K562 (cell line): ENCODE measurements at regions not wholly inside any gene's neighbourhood (a gene's known extent, or its start where the extent isn't known, plus 50 kb on each side); places are given as distances from the start of the nearest gene placed in this dataset.

Experiments used
- CC2D1A ChIP-seq: fragments of 450-650 bp; IDR thresholded peaks from 2 replicates; pipeline ENCODE4 v1.6.1; 2017; ENCODE audit warnings: mild to moderate bottlenecking
- CREM ChIP-seq: IDR thresholded peaks from 2 replicates; pipeline ENCODE4 v1.6.1; 2014; ENCODE audit warnings: antibody characterized with exemption, low read depth
- EZH2 ChIP-seq: IDR thresholded peaks from 2 replicates; pipeline ENCODE4 v1.6.1; 2012; ENCODE audit warnings: low read depth, mild to moderate bottlenecking, inconsistent platforms, low read length, borderline replicate concordance
- KLF10 ChIP-seq: fragments of 250-450 bp; sonication (Bioruptor Pico); IDR thresholded peaks from 2 replicates; pipeline ENCODE4 v1.6.1; 2021; ENCODE audit warnings: matching md5 sums
- TBL1XR1 ChIP-seq, 2 experiments: IDR thresholded peaks; 2 replicates each; pipeline ENCODE4 v1.6.1; 2012; ENCODE audit warnings: improper control_type of control experiment in 2 of 2, low read length in 2 of 2, mild to moderate bottlenecking in 1 of 2
- ZNF263 ChIP-seq: sonication (generic); formaldehyde crosslinking; IDR thresholded peaks from 2 replicates; pipeline ENCODE4 v1.8.0; 2022; ENCODE audit warnings: mild to moderate bottlenecking, missing genetic modification reagents, borderline replicate concordance
- ZNF561 ChIP-seq: fragments of 450-650 bp; formaldehyde crosslinking; conservative IDR thresholded peaks from 2 replicates; pipeline ENCODE4 v1.4.0; 2020; ENCODE audit warnings: mild to moderate bottlenecking, moderate library complexity
- TF ChIP-seq, protein P1 (sequence below), 3 experiments: IDR thresholded peaks in 2 of 3; conservative IDR thresholded peaks in 1 of 3; 2 replicates each; pipeline ENCODE4 v1.5.1; 2011 to 2012; ENCODE audit warnings: low read length in 3 of 3, mild to moderate bottlenecking in 3 of 3, control low read depth in 2 of 3, improper control_type of control experiment in 1 of 3, inconsistent platforms in 1 of 3, low read depth in 1 of 3, mixed read lengths in 1 of 3, moderate library complexity in 1 of 3; ENCODE audit not compliant: insufficient read depth in 2 of 3
- TF ChIP-seq, protein P2 (sequence below): sonication (generic); formaldehyde crosslinking; IDR thresholded peaks from 2 replicates; pipeline ENCODE4 v1.9.0; 2022; ENCODE audit warnings: mild to moderate bottlenecking, missing genetic modification reagents
- TF ChIP-seq, protein P3 (sequence below): fragments of 250-450 bp; sonication (Bioruptor Pico); IDR thresholded peaks from 2 replicates; pipeline ENCODE4 v1.5.0; 2020; ENCODE audit warnings: mild to moderate bottlenecking, borderline replicate concordance

DNA sequence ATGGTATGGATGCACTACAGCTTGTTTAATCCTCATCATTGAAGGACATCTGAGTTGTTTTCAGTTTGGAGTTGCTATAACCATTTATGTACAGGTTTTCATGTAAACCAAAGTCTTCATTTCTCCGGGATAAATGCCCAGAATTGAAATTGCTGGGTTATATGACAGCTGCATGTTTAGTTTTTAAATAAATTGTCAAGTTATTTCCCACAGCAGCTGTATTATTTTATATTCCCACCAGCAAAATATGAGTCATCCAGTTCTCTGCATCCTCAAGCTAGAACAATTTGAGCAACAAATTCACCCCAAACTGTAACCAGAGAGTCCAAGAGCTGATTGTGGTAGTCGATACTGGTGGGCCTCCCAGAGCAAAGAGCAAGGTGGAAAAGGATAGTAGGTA lies 125.6 kb upstream of the PRNP start:
- no peak for TF ChIP-seq KLF10
- no peak for TF ChIP-seq ZNF561 (CRISPR knock-in tag)
- no peak for TF ChIP-seq TBL1XR1 (IDR thresholded peaks at IDR 0.05; ENCODE audit: low read length in 2 of 2)
- no peak for TF ChIP-seq CREM
- TF ChIP-seq, protein P1, sequence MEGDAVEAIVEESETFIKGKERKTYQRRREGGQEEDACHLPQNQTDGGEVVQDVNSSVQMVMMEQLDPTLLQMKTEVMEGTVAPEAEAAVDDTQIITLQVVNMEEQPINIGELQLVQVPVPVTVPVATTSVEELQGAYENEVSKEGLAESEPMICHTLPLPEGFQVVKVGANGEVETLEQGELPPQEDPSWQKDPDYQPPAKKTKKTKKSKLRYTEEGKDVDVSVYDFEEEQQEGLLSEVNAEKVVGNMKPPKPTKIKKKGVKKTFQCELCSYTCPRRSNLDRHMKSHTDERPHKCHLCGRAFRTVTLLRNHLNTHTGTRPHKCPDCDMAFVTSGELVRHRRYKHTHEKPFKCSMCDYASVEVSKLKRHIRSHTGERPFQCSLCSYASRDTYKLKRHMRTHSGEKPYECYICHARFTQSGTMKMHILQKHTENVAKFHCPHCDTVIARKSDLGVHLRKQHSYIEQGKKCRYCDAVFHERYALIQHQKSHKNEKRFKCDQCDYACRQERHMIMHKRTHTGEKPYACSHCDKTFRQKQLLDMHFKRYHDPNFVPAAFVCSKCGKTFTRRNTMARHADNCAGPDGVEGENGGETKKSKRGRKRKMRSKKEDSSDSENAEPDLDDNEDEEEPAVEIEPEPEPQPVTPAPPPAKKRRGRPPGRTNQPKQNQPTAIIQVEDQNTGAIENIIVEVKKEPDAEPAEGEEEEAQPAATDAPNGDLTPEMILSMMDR (IDR thresholded peaks at IDR 0.05 in 2 of 3, conservative IDR thresholded peaks at IDR 0.05 in 1 of 3; ENCODE audit: insufficient read depth in 2 of 3, low read depth in 1 of 3, low read length in 3 of 3) = no peak
- no peak for TF ChIP-seq CC2D1A
- TF ChIP-seq ZNF263 (CRISPR knock-in tag) = no peak
- TF ChIP-seq, protein P2, sequence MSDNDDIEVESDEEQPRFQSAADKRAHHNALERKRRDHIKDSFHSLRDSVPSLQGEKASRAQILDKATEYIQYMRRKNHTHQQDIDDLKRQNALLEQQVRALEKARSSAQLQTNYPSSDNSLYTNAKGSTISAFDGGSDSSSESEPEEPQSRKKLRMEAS (CRISPR knock-in tag) = no peak
- TF ChIP-seq, protein P3, sequence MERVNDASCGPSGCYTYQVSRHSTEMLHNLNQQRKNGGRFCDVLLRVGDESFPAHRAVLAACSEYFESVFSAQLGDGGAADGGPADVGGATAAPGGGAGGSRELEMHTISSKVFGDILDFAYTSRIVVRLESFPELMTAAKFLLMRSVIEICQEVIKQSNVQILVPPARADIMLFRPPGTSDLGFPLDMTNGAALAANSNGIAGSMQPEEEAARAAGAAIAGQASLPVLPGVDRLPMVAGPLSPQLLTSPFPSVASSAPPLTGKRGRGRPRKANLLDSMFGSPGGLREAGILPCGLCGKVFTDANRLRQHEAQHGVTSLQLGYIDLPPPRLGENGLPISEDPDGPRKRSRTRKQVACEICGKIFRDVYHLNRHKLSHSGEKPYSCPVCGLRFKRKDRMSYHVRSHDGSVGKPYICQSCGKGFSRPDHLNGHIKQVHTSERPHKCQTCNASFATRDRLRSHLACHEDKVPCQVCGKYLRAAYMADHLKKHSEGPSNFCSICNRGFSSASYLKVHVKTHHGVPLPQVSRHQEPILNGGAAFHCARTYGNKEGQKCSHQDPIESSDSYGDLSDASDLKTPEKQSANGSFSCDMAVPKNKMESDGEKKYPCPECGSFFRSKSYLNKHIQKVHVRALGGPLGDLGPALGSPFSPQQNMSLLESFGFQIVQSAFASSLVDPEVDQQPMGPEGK = no peak
- TF ChIP-seq EZH2 = no peak
